PC-3 (cell line): ENCODE measurements at regions not wholly inside any gene's neighbourhood (a gene's known extent, or its start where the extent isn't known, plus 50 kb on each side); places are given as distances from the start of the nearest gene placed in this dataset.

Source experiments
- EZH2 ChIP-seq: fragments of 300-600 bp; sonication (generic); IDR thresholded peaks from one replicate; pipeline ENCODE4 v1.6.1; 2017; ENCODE audit warnings: antibody characterized with exemption, mild to moderate bottlenecking, low read length; ENCODE audit not compliant: unreplicated experiment
- TF ChIP-seq, protein P1 (sequence below): fragments of 300-600 bp; sonication (generic); conservative IDR thresholded peaks from 2 replicates; pipeline ENCODE4 v1.5.1; 2017; ENCODE audit warnings: antibody characterized with exemption, low read depth, mild to moderate bottlenecking, low read length

DNA sequence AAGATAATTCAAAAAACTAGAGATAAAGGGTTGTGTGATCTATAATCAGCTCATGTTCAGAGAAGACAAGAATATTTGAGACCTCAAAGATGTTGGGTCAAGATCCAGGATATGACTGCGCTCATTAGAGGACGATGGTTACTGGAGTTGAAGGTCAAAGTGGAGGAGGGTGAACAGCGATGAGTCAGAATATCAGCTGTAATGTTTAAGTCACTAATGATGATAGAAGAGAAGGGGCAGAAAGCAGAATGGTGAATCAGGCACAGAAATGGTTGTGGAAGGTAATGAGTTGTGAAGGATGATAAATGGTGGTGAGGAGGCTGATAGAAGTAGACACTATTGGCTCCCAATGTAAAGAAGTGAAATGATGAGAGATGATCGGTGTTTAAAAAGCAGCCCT, 540.3 kb downstream of the INHBA start:
- TF ChIP-seq, protein P1, sequence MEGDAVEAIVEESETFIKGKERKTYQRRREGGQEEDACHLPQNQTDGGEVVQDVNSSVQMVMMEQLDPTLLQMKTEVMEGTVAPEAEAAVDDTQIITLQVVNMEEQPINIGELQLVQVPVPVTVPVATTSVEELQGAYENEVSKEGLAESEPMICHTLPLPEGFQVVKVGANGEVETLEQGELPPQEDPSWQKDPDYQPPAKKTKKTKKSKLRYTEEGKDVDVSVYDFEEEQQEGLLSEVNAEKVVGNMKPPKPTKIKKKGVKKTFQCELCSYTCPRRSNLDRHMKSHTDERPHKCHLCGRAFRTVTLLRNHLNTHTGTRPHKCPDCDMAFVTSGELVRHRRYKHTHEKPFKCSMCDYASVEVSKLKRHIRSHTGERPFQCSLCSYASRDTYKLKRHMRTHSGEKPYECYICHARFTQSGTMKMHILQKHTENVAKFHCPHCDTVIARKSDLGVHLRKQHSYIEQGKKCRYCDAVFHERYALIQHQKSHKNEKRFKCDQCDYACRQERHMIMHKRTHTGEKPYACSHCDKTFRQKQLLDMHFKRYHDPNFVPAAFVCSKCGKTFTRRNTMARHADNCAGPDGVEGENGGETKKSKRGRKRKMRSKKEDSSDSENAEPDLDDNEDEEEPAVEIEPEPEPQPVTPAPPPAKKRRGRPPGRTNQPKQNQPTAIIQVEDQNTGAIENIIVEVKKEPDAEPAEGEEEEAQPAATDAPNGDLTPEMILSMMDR, result no peak
- TF ChIP-seq EZH2, result no peak
